HepG2 (cell line): ENCODE measurements at regions not wholly inside any gene's neighbourhood (a gene's known extent, or its start where the extent isn't known, plus 50 kb on each side); places are given as distances from the start of the nearest gene placed in this dataset.

ENCODE experiments used
- BHLHE40 ChIP-seq: IDR thresholded peaks from 2 replicates; pipeline ENCODE4 v1.6.1; 2011; ENCODE audit warnings: low read length, improper control_type of control experiment
- FOXA1 ChIP-seq, 2 experiments: fragments of 450-650 bp in 1 of 2; sonication (generic) in 1 of 2; formaldehyde crosslinking in 1 of 2; IDR thresholded peaks; 2 replicates each; pipeline versions ENCODE4 v1.4.0 to v1.6.1; 2016 to 2020; ENCODE audit warnings: missing genetic modification reagents in 1 of 2
- JUND ChIP-seq: sonication (generic); formaldehyde crosslinking; IDR thresholded peaks from 2 replicates; pipeline ENCODE4 v1.8.0; 2022; ENCODE audit warnings: mild to moderate bottlenecking, missing genetic modification reagents
- SMAD1 ChIP-seq: sonication (generic); formaldehyde crosslinking; IDR thresholded peaks from 2 replicates; pipeline ENCODE4 v1.4.0; 2020; ENCODE audit warnings: missing genetic modification reagents, low read depth, mild to moderate bottlenecking, borderline replicate concordance
- SMC3 ChIP-seq: IDR thresholded peaks from 2 replicates; pipeline ENCODE4 v1.6.1; 2011; ENCODE audit warnings: low read length, improper control_type of control experiment
- YY1 ChIP-seq: IDR thresholded peaks from 2 replicates; pipeline ENCODE4 v1.6.1; 2011; ENCODE audit warnings: low read length, low read depth, moderate library complexity, mild to moderate bottlenecking; ENCODE audit not compliant: insufficient read depth, insufficient replicate concordance
- ZNF205 ChIP-seq: IDR thresholded peaks from 2 replicates; pipeline ENCODE4 v1.6.1; 2018; ENCODE audit warnings: missing biosample characterization, missing genetic modification reagents
- ZNF24 ChIP-seq: fragments of 450-650 bp; IDR thresholded peaks from 2 replicates; pipeline ENCODE4 v1.6.1; 2017; ENCODE audit warnings: antibody characterized with exemption, mild to moderate bottlenecking
- ZNF629 ChIP-seq: sonication (generic); formaldehyde crosslinking; conservative IDR thresholded peaks from 2 replicates; pipeline ENCODE4 v1.5.0; 2020; ENCODE audit warnings: missing genetic modification reagents
- TF ChIP-seq, protein P1 (sequence below): IDR thresholded peaks from 2 replicates; pipeline ENCODE4 v1.6.1; 2018; ENCODE audit warnings: missing genetic modification reagents

DNA sequence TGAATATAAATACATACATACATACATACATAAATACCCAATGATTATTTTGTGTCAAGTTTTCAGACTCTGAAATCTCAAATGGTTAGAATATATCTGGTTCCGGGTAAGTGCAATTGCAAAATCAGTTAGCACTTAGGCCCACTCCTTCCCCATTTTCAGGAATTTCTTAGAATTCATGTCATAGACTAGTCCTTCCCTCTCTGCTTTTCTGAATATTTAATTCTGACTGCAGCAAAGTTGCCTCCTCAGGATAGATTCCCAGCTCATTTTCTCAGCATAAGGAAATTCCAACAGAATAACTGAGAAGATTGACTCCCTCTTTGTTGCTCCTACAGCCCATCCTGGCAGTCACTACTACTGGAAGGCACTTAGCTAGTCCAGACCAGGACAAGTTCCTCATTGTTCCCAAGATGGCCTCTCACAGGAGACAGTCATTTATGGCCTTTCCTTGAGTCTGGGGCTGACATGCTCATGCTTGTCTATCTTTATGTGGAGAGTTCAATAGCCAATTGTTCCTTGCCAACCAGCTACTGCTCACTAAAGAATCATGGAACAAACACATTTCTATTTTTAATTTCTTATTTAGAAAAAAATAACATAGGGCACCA, 142.9 kb upstream of the ITGB1 start:
- TF ChIP-seq YY1 (no peak), FOXA1 (IDR thresholded peaks at IDR 0.05) (no peak), FOXA1 (CRISPR knock-in tag; IDR thresholded peaks at IDR 0.05) (no peak), ZNF205 (no peak), ZNF24 (no peak), BHLHE40 (no peak), SMAD1 (CRISPR knock-in tag) (no peak), SMC3 (no peak), ZNF629 (CRISPR knock-in tag) (no peak), JUND (CRISPR knock-in tag) (no peak)
- TF ChIP-seq, protein P1, sequence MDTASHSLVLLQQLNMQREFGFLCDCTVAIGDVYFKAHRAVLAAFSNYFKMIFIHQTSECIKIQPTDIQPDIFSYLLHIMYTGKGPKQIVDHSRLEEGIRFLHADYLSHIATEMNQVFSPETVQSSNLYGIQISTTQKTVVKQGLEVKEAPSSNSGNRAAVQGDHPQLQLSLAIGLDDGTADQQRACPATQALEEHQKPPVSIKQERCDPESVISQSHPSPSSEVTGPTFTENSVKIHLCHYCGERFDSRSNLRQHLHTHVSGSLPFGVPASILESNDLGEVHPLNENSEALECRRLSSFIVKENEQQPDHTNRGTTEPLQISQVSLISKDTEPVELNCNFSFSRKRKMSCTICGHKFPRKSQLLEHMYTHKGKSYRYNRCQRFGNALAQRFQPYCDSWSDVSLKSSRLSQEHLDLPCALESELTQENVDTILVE (CRISPR knock-in tag), result no peak
